GM23248 (cell line): ENCODE measurements at regions not wholly inside any gene's neighbourhood (a gene's known extent, or its start where the extent isn't known, plus 50 kb on each side); places are given as distances from the start of the nearest gene placed in this dataset.

Experiments
- EZH2 ChIP-seq: fragments of 200-600 bp; sonication (generic); IDR thresholded peaks from 2 replicates; pipeline ENCODE4 v1.6.1; 2018; ENCODE audit warnings: antibody characterized with exemption, mild to moderate bottlenecking; ENCODE audit not compliant: insufficient read depth, poor library complexity, severe bottlenecking
- EZH2phosphoT487 ChIP-seq: fragments of 200-600 bp; sonication (generic); IDR thresholded peaks from 2 replicates; pipeline ENCODE4 v1.6.1; 2018; ENCODE audit warnings: antibody characterized with exemption, moderate library complexity, mild to moderate bottlenecking, low read depth; ENCODE audit not compliant: insufficient read depth

DNA sequence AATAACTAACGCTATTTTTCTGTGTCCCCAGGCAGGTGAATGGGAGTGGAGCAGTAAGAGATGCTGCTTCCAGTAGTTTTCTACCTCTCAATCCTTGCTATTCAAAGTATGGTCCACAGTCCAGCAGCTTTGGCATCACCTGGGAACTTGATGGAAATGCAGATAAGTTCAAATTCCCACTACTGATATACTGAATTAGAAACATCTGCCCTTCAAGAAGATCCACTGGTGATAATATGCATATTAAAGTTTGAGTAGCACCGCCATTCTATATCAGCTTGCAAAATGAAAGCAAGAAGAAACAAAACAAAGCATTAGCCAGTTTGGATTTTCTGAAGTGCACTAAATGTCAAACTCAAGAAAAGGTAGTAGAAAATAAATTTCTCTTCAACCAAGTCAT is 906.2 kb upstream of the PCDH20 start:
- TF ChIP-seq EZH2 (no peak), EZH2phosphoT487 (no peak)
